ENCODE measurements at regions not wholly inside any gene's neighbourhood (a gene's known extent, or its start where the extent isn't known, plus 50 kb on each side); places are given as distances from the start of the nearest gene placed in this dataset.

DNA sequence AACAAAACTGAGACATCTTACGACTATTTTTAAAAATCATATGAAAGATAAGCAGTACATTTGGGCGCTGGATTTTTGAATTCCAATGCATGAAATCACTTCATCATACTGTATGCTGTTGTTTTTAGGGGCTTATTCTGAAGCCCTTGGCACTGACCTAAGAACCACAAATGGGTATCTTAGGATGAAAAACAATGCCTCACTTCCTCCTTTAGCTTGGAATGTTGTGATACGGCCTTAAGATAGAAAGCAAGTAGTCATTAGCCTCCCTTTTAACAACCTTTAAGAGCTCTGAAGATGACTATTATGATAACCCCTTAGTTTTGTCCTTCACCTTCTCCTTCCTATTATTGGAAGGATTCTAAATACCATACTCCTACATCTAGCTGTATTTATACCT is 289.8 kb downstream of the ARPP21 start:
- Histone ChIP-seq H3K27ac (replicated peaks) (no peak overlapping the region), H3K4me3 (no peak overlapping the region), H3K27me3 (ENCODE audit: low read depth) (no peaks in the 10 kb centered on the region), H3K9me3 (replicated peaks) (no peaks in the 10 kb centered on the region), H3K4me1 (peaks cover 6% of the 10 kb centered on the region), H3K36me3 (no peaks in the 10 kb centered on the region)
- no peak for DNase-seq
- TF ChIP-seq, protein P1, sequence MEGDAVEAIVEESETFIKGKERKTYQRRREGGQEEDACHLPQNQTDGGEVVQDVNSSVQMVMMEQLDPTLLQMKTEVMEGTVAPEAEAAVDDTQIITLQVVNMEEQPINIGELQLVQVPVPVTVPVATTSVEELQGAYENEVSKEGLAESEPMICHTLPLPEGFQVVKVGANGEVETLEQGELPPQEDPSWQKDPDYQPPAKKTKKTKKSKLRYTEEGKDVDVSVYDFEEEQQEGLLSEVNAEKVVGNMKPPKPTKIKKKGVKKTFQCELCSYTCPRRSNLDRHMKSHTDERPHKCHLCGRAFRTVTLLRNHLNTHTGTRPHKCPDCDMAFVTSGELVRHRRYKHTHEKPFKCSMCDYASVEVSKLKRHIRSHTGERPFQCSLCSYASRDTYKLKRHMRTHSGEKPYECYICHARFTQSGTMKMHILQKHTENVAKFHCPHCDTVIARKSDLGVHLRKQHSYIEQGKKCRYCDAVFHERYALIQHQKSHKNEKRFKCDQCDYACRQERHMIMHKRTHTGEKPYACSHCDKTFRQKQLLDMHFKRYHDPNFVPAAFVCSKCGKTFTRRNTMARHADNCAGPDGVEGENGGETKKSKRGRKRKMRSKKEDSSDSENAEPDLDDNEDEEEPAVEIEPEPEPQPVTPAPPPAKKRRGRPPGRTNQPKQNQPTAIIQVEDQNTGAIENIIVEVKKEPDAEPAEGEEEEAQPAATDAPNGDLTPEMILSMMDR (IDR thresholded peaks at IDR 0.05; ENCODE audit: borderline replicate concordance), result no peak
- intact Hi-C loops (cut with micrococcal nuclease), result no loop called here

DNA sequence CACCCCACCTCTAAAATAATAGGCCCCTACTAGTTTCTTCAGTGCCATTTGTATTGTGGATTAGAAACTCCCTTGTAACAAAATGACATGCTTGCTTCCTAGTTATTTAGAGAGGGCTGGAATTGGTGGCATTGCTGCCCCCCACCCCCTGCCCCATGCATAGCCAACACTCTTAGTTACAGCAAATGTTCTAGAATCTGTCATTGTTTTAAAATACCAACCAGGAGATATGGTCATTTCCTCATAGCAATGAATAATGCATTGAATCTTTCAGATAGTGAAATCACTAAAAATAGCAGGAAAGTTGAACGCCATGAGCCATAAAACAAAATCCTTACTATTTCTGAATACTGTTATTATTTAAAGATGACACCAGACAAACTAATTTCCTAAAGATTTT is 292.5 kb downstream of the ARPP21 start:
- H3K9me3 ChIP-seq (replicated peaks), result no peaks in the 10 kb centered on the region
- TF ChIP-seq, protein P1 (IDR thresholded peaks at IDR 0.05; ENCODE audit: borderline replicate concordance), result no peak
- no peak overlapping the region for H3K27ac ChIP-seq (replicated peaks)
- no peak for DNase-seq
- no peaks in the 10 kb centered on the region for H3K36me3 ChIP-seq
- H3K27me3 ChIP-seq (ENCODE audit: low read depth), result no peaks in the 10 kb centered on the region
- peaks cover 6% of the 10 kb centered on the region for H3K4me1 ChIP-seq
- H3K4me3 ChIP-seq, result no peak overlapping the region
- intact Hi-C loops (cut with micrococcal nuclease), result no loop called here

DNA sequence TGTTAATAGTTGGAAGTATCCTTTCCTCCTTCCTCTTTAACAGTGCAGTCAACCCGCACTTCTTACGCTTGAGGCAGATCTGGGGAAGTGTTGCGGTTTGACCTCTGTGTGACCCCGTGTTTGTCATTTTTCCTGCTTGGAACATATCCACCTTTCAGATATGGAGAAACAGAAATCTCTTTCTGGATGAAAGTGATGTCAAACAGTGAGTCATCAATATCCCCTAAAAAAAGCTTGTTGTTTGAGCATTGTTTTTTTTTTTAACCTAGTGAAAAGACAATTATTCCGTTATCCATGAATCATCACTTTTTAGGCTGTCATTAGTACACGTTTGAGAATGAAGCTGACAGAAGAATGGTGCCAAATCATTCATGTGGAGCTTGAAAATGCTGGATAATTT is 293.7 kb downstream of the ARPP21 start:
- Histone ChIP-seq H3K9me3 (replicated peaks) (no peaks in the 10 kb centered on the region), H3K4me1 (peaks cover 6% of the 10 kb centered on the region), H3K27me3 (ENCODE audit: low read depth) (no peaks in the 10 kb centered on the region), H3K4me3 (no peak overlapping the region), H3K36me3 (no peaks in the 10 kb centered on the region), H3K27ac (replicated peaks) (no peak overlapping the region)
- no peak for DNase-seq
- intact Hi-C loops (cut with micrococcal nuclease), result no loop called here
- TF ChIP-seq, protein P1 (IDR thresholded peaks at IDR 0.05; ENCODE audit: borderline replicate concordance), result no peak

DNA sequence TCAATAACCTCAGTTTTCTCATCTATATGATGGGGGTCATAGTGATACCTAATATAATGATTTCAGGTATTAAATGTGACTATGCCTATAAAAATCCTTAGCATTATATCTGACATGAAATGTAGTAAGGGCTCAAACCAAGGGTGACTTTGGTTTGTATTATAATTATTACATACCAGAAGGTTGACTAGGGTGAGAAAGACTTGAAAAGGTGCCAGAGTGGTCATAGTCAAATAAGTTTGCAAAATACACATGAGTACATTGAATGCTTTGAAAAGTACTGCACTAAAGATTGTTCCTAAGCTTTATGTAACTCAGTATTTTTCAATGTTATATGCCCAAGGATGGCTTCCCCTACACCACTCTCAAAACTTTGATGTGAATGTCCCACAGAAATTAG is 297.2 kb downstream of the ARPP21 start:
- no peaks in the 10 kb centered on the region for H3K36me3 ChIP-seq
- H3K4me1 ChIP-seq, result peaks cover 6% of the 10 kb centered on the region
- H3K9me3 ChIP-seq (replicated peaks), result no peaks in the 10 kb centered on the region
- DNase-seq, result no peak
- H3K27ac ChIP-seq (replicated peaks), result no peak overlapping the region
- TF ChIP-seq, protein P1 (IDR thresholded peaks at IDR 0.05; ENCODE audit: borderline replicate concordance), result no peak
- no peak overlapping the region for H3K4me3 ChIP-seq
- no peaks in the 10 kb centered on the region for H3K27me3 ChIP-seq (ENCODE audit: low read depth)
- intact Hi-C loops (cut with micrococcal nuclease), result no loop called here

DNA sequence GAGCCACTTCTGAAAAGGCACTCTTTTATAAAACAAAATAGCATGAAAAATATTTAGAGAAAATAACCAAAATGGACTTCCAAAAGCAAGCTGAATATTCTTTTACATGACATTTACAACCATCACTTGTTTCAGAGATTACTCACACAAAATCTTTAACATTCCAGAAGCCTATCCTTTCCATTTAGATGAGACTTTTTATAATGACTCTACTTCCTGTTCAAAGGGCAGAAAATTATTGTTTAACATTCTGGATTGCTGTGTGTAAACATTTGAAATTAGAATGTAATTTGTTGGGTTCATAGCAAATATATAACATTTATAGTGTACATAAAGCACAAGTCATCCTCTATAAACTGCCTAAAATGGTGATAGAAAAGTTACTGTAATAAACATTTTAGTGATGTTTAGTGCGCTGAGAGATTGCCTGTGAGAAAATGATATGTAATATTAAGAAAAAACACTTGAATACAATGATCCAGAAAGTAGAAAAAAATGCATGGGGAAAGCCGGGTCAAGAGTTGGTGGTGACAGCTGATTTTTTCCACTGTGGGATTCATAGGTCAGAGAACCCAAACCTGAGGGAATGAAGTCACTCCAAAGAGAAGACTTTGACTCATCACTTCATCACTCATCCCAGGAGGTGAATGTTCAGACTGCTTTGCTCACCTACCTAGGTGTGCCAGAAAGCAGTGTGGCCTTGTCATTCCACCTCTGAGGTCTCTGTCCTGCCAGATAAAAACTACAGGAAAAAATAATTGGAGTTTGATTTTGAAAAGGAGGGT is 305.8 kb downstream of the ARPP21 start:
- no peaks in the 10 kb centered on the region for H3K9me3 ChIP-seq (replicated peaks)
- TF ChIP-seq, protein P1 (IDR thresholded peaks at IDR 0.05; ENCODE audit: borderline replicate concordance), result no peak
- H3K4me3 ChIP-seq, result no peak overlapping the region
- no peaks in the 10 kb centered on the region for H3K4me1 ChIP-seq
- no peak for DNase-seq
- intact Hi-C loops (cut with micrococcal nuclease), result no loop called here
- H3K27me3 ChIP-seq (ENCODE audit: low read depth), result no peaks in the 10 kb centered on the region
- no peak overlapping the region for H3K27ac ChIP-seq (replicated peaks)
- H3K36me3 ChIP-seq, result no peaks in the 10 kb centered on the region
